GM19468 (cell line): ENCODE measurements at regions not wholly inside any gene's neighbourhood (a gene's known extent, or its start where the extent isn't known, plus 50 kb on each side); places are given as distances from the start of the nearest gene placed in this dataset.

ENCODE experiments used
- ATAC-seq: cut with Tn5 transposase; IDR thresholded peaks from one replicate; pipeline ENCODE4 v1.9.1; 2021; ENCODE audit warnings: mild to moderate bottlenecking, moderate library complexity, moderate number of reproducible peaks; ENCODE audit not compliant: unreplicated experiment; ENCODE audit errors: extremely low read depth

GRCh38 chr16:62657116-62657515, 620.9 kb upstream of the CDH8 start:
- no peak for ATAC-seq

DNA sequence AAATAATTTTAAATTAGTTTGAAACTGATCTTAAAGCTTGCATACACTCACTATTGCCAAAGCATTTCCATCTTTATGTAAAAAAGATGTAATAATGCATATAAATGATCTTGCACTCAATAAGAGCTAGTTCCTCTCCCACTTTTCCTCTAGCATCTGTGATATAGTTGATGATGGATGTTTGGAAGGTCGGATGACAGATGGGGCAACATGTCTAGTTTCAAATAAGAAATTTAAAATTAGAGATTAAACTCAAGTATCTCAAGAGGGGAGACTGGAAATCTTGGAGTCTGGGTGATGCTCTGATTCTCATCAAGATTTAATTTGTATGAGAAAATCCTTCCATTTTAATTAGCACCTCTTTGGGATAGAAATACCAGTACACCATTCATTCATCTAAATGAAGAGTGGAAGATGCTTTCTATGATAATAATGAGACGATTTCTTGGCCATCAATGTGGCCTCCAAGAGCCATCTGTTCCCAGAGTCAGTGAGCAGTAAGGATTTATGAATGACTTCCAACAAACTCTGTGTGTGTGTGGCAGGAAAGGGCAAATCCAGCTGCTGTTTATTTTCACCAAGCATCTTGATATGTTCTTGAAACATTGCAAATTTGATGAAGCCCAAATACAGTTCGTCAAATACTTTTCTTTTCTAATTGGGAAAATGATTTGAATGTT, 616.3 kb upstream of the CDH8 start:
- no peak for ATAC-seq

- no peak for ATAC-seq
Measured at GRCh38 chr16:62648256-62648655, 612.0 kb upstream of the CDH8 start.

DNA sequence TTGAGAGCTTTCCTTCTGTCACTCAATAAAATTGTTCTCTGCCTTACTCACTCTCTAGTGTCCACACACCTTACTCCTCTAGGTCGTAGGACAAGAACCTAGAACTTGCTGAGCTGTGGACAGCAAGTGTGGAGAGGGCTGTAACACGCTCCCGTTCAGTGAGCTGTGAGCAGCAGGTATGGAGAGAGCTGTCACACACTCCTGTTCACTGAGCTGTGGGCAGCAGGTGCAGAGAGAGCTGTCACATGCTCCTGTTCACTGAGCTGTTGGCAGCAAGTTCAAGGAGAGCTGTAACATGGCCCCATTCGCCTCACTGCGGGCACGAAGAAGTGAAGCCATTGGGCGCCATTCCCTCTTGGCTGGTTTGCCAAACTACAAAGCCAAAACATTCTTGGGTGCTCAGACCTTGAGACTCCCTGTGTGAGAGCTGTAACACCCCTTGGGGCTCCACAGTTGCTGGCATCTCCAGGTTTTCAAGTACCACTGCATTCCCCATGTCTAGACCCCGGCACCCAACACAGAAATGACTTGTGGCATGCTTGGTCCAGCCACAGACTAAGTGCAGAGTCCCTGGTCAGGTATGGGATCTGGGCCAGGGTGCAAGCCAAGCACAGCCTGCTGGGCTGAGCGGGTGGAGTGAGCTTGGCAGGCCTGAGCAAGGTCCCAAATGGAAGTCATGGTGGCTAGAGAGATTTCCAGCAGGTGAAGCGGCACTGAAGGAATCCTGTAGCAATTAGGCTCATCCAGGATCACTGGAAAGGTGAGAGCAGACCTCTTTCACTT, 608.0 kb upstream of the CDH8 start:
- ATAC-seq, result no peak

DNA sequence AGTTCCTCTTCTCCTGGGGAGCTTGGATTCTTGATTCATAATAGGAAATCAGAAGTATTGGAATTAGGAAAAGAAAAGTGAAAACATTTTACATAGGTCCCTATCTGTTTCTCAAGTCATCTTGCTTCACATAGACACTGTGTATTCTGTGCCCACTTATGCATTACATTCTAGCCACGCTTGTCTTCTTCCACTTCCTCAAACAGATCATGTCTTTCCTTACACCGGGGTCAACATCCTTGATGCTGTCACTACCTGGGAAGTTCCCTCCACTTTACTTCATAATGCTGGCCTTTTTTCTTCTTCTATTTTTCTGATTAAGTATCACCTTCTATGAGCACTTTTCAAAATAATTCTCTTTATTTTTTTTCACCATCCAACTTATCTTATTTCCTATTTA, 606.4 kb upstream of the CDH8 start:
- ATAC-seq, result no peak

DNA sequence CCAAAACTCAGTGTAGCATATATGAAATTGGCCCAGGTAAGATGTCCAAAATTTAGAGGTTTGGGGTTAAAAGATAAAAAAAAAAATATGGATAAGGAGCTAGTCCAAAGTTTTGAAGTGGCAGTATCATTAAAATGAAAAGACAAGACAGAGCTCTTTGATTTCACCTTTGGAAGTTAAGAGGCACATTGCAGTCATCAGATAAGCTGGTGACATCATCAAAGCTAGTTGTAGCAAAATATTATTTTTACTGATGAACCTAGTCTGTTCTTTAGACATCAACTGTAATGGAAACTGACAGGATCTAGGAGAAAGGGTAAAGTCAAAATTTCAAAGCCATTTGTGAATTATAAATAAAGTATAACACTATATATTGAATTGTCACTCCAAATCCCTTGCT, 603.7 kb upstream of the CDH8 start:
- ATAC-seq, result no peak

DNA sequence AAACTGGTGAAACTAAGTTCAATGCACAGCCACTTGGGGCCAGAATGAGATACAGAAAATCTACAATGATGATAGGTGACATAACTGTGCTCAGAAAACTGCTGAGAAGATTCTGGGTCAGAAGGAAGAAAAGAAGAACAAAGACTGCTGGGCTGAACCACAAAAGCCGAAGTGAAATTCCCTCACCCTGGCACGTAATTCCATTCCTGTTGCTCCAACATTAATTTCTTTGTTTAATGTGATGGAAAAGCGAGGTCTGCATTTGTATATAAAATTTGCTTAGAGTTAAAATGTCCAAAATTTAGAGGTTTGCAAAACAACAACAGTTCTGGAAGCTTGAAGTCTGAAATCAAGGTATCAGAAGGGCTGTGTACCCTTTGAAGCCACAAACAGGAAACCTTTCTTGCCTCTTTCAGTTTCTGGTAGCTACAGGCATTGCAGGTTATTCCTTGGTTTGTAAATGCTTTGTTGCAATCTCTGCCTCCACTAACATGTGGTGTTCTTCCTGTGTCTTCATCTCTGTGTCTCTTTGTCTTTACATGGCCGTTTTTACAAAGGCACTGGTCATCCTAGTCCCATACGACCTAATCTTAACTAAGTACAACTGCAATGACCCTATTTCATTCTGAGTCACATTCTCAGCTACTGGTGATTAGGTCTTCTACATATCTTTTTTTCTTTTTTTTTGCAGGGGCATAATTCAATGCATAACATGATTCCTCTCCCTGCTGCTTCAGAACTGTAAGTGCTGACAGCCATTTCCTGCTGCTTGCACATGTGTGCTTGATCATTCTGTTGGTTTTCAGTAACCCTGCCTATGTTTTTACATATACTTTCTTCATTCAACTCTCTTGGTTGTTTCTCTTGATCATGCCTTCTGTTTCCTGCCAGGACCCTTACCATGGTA, 603.0 kb upstream of the CDH8 start:
- ATAC-seq, result peak; percentile 69

- no peak for ATAC-seq
Measured at GRCh38 chr16:62638324-62638911, 602.2 kb upstream of the CDH8 start.

DNA sequence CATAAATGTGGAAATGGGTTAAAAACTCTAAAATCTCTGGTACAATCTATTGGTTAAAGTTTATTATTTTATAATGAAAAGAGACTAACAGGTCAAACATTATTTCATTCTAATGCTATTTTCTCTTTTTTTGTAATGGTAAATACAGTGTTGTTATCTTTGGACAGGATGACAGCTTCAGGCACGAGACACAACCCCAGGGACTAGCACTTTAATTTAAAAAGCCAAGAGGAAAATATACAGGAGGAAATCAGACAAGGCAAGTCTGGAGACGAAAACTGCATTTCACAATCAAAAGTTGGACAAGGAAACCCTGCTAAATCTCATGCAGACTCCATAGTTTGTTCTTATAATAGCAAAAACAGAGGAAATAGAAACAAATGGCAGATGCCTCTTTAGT, 589.1 kb upstream of the CDH8 start:
- ATAC-seq, result no peak

DNA sequence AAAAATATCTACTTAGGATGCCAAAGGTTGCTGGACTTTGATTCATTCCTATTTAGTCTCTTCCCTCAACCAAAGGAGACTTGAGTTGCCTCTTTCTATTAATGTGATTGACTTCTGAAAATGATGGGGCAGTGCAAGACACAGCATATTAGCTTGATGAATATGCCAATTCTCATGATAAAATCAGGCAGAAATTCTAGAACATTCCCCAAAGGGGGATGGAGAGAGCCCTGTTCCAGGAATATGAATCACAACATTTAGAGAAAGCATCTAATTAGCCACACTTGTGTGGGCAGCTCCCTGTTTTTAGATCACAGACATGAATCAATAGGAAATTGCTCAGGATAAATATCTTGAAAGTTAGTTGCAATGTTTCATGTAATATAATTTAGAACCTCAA, 584.0 kb upstream of the CDH8 start:
- ATAC-seq, result no peak

- ATAC-seq, result no peak
Measured at GRCh38 chr16:62615526-62615925, 579.3 kb upstream of the CDH8 start.

DNA sequence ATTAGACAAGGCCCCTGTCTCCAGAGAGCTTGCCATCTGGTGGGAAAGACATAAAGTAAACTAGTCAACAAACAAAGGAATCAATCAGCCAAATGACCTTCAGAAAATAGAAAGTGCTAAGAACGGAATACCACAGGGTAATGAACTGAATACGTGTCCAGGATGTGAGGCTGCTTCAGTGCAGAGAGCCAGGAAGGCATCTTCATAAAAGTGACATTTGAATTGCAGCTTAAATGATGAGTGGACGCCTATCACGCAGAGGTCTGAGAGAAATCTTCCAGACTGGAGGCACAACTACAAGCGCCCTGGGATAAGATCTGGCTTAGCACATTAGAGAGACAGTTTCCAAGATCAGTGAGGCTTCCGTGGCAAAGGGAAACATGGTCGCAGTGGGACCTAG, 574.1 kb upstream of the CDH8 start:
- no peak for ATAC-seq

DNA sequence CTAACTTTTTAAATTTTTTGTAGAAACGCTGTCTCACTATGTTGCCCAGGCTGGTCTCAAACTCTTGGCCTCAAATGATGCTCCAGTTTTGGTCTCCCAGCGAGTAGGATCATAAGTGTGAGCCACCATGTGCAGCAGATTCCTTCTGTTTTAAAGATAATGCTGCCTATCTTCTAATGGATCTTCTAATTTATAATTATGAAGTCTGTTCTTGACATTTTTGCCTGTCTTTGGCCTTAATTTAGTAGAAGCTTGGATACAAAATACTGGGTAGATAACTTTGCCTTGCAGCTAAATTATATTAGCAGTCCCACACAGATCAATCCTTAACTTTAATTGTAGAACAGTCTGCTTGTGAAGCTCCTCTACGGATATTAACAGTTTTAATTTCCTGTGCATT, 566.6 kb upstream of the CDH8 start:
- no peak for ATAC-seq

GRCh38 chr16:62597875-62598274, 561.6 kb upstream of the CDH8 start:
- ATAC-seq, result no peak

GRCh38 chr16:62596584-62596983, 560.3 kb upstream of the CDH8 start:
- no peak for ATAC-seq

DNA sequence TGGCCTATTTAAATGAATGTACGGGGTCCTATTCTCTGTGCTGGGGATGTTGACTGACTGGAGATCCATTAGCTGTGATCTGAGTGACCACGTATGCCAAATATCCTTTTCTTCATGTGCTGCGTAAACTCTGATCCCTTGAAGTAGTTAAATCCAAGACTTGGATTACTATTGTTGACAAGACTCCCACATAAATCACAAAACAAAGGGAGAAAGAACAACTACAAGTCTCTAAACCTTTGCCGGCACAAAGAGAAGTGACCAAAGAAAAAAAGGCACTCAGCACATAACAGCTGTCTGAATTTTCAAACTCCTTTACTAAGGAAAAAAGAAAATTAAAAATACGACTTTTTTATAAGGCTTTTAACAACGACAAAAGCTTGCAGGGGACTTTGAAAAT, 559.9 kb upstream of the CDH8 start:
- no peak for ATAC-seq

- no peak for ATAC-seq
Measured at GRCh38 chr16:62586128-62586862, 550.1 kb upstream of the CDH8 start.

- ATAC-seq, result no peak
Measured at GRCh38 chr16:62585041-62585545, 548.9 kb upstream of the CDH8 start.

DNA sequence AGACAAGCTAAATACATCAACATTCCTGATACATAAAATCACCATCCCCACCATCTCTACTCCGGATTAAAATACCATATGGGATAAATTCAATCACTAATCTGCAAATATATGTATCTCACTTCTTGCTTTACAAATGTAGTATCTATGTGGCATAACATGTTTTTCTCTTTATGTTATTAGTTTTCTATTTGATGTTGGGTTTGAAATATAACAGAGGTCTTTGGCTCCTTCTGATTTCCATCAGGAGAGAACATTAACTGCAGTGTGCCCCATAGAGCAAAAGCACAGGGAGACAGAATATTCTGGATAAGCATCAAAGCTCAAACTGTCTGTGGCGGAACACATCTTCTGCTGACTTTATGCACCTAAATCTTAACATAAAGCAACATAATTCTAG, 547.2 kb upstream of the CDH8 start:
- no peak for ATAC-seq

DNA sequence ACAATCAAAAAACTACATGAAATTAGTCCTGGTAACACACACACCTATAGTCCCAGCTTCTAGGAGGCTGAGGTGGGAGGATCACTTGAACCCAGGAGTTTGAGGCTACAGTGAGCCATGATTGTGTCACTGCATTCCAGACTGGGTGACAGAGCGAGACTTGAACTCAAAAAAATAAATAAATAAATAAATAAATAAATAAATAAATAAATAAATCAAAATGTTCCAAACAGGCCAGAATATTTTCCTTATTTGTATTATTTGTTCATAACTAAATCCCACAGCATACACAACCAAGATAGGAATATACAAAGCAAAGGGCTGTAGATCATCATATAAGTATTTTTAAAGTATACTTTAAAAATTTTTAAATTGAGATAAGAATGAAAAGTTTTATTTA, 537.2 kb upstream of the CDH8 start:
- no peak for ATAC-seq
